Pulmonary artery endothelial cell (primary cell): ENCODE measurements at regions not wholly inside any gene's neighbourhood (a gene's known extent, or its start where the extent isn't known, plus 50 kb on each side); places are given as distances from the start of the nearest gene placed in this dataset.

Experiments used
- DNase-seq: peaks from one replicate; pipeline ENCODE4 v3.0.0-alpha.2; 2011; ENCODE audit warnings: low read depth, low spot score

DNA sequence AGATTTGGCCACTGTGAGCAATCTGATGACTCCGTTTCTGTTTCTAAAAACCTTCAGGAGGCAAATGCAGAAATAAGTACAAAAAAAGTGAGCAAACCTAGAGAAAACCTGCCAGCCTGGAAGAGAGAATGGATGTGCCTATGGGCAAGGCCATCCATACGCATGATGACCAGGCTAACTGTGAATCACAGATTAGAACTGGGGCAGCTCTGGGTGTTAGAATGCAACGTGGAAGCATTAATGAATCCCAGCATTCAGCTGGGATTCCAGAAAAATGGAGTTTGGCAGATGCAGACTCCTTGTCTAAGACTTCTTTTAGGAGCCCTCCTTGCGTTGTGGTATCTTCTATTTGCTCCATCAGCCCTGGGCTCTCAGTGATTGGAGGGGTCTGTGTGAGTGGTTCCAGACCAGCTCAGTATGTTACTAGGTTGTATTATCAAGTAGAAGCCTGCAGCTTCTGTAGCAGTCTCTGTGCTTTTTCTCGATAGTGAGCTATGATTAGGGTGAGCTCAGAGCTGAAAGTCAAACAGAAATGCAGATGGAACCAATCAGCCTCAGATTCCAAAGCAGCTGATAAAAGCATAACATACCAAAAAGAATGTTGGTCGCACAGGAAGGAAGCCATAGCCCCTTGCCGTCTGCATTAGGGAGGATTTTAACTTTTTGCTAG, 154.0 kb downstream of the PSMG1 start:
- no peak for DNase-seq

DNA sequence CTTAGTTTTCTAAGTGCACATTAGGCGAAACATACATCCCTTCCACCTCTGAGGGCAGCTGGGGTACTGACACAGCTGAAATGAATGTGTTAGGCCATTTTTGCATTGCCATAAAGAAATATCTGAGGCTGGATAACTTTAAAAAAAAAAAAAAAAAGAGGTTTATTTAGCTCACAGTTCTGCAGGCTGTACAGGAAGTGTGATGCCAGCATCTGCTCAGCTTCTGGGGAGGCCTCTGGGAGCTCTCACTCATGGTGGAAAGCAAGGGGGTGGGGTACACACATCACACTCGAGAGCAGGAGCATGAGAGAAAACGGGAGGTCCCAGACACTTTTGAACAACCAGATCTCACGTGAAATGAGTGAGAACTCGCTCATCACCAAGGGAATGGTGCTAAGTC, 158.1 kb downstream of the PSMG1 start:
- DNase-seq, result no peak

DNA sequence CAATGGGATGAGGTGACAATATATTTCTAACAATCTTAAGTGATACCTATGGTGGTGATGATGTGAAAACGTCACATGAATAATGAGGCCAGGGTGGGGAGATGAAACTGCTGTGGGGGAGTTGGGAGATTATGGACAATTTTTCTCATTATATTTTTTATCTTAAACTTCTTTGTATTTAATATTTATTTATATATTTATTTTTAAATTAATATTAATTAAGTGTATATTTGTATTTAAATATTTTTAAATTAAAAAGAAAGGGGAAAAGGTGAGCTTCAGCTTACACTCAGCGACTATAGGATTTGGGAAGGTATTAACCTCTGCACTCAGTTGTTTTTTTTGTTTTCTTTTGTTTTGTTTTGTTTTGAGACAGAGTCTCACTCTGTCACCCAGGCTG, 158.7 kb downstream of the PSMG1 start:
- no peak for DNase-seq

DNA sequence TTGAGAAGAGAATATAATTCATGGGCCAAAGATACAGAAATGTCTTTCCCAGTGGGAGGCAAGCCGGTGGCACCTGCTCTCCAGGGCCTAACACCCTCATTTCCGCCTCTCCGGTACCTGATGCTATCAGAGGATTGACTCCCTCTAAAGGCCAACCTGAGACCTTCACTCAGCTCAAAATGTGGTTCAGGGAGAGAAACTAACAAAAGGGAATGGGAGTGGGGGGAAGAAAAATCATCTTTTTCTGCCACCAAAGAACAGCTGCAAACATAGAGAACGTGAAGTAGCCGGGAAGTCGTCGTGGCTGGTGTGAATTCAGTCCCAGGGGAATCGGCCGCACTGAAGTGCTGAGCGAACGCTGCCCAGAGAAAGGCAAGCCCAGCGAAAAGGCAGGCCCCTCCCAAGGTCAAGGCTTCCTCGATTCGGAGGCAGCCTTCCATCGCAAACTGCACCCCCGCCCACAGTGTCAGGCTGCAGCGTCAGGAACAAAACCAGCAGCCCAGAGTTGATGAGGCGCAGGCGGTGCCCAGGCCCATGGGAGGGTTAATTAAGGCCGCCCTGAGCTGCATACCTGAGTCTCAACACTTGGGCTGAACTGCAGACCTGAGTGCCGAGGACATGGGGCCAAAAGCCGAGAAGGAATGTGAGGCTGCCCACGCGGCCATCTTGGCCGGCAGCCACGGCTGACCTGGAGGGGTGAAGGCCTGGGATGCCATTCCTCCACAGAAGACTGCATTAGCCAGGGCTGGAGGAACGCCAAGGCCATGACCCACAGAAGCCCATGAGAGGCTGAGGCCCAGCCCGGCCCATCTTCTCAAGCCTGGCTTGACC, 160.2 kb downstream of the PSMG1 start:
- DNase-seq, result no peak

DNA sequence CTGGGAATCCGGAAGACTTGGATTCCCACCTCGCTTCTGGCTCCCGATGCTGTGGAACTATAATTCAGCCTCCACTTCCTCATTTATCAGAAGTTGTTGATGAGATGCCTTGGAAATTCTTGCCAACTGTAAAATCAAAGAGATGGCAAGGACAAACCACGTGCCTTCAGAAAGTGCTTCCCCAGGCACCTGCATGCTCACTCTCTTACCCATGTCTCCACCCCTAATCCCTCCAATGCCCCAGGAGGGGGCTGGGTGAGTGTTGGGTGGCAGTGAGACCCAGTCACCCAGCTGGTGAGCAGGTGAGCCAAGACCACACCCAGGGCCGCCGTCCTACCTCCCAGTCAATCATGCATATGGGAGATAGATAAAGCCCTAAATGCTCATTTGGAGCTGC, 160.8 kb downstream of the PSMG1 start:
- DNase-seq, result no peak

DNA sequence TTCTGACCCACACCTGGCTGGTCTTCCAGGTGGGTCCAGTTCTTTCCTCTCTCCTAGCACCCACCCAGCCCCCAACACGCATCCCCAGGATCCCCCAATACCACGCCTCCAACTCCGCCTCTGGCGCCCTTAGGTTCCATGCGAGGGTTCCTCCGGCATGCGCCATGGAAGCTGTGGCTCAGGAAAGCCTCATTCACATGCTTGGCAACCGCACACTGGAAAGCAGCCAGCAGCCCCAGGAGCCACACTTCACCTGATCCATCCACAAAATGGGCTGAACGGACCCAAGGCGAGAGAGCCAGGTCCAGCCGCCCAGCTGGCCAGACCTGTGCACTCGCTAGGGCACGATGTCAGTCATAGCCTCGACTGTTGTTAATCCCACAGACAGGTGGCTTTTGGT, 161.2 kb downstream of the PSMG1 start:
- no peak for DNase-seq

DNA sequence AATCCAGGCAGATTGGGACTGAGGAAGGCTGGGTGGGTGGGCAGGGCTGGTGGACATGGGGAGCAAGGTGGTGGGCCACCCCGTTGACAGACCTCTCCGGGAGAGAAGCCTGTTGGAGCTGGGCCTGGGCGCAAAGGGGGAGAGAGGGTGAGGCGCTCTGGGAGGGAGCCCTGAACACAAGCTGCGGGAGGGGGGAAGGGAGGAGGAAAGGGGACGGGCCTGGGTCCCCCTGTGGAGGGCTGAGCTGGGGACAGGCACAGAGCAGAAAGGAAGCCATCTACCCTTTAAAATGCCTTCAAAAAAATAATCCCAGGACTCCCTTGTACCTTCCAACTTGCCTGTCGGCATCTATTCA, 161.8 kb downstream of the PSMG1 start:
- no peak for DNase-seq

DNA sequence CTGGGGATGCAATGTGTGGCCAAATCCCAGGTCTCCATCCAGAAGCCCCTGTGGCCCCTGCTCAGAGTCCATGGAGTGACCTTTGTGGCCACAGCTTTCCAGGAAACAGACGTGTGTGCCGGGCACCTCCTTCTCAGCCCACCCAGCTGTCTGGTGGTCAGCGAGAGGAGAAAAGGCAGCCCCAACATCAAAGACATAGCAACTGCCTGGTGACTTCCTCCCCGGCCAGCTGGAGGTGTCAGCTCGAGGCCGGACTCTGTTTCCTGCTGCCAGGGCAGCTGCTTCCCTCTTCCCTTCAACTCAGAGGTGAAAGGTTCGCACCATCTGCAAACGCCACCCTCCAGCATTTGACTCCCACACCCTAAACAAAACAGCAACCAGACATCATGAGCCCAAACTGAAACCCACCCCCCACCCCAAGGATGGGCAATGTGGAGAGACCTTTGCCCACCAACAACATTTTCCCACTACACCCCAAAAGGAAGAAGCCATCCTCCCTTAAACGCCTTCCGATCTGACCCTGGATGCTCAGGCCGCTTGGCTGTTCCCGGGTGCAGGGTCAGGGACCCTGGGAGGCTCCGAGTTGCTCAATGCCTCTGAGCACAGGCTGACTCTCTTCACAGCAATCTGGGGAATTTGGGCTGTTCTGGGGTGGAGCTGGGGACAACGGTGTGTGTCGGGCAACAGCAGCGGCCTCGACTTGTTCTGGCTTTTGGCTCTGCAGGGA, 162.3 kb downstream of the PSMG1 start:
- no peak for DNase-seq

DNA sequence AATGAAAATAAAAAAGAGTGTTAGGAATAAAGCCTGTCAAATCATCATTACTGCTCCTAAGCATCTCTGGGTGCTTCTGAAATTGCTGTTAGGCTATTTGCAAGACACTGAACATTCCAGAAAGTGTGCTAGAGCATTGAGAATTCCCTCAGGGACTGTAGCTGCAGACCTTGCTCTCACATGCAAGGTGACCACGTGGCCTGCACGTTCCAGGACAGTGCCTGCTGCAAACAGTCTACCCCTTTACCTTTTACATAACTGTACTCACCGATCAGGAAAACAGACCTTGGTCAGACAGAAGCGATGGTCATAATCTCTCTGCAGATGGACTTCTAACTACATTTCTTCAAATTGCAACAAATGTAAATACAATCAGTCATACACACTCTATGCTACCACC, 164.5 kb downstream of the PSMG1 start:
- DNase-seq, result no peak

DNA sequence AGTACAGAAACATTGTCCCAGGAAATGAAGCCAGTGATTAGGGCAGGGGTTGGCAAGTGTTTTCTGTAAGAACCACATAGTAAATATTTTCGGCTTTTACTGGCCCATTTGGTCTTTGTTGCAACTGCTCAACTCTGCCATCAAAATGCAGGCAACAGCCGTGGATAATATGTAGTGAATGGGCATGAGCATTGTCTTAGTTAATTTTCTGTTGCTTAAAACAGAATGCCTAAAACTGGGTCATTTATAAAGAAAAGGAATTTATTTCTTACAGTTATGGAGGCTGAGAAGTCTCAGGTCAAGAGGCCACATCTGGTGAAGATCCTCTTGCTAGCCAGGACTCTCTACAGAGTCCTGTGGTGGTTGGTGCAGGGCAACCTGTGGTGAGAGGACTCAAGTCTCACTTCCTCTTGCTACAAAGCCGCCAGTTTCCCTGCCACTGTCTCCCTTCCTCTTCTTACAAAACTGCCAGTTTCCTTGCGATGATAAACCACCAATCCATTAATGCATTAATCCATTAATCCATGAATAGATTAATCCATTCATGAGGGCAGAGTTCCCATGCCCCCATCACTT, 166.4 kb downstream of the PSMG1 start:
- DNase-seq, result no peak

DNA sequence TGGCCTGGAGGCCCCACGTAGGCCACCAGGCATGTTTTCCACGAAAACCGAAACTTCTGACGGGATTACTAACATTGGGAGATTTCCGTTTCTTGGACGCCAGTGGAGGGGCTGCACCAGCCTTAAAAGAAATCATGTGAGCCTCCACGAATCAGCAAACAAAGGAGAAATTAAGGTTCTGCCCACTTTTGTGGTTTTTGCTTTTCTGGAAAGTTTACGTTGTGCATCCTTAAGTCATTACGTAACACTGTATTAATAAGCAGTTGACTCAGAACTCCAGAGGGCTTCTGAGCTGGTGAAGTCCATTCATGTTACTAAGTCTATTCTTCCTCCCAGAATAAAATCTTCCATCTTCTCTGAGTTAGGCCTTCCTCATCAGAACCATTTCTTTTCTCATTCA, 168.5 kb downstream of the PSMG1 start:
- no peak for DNase-seq

DNA sequence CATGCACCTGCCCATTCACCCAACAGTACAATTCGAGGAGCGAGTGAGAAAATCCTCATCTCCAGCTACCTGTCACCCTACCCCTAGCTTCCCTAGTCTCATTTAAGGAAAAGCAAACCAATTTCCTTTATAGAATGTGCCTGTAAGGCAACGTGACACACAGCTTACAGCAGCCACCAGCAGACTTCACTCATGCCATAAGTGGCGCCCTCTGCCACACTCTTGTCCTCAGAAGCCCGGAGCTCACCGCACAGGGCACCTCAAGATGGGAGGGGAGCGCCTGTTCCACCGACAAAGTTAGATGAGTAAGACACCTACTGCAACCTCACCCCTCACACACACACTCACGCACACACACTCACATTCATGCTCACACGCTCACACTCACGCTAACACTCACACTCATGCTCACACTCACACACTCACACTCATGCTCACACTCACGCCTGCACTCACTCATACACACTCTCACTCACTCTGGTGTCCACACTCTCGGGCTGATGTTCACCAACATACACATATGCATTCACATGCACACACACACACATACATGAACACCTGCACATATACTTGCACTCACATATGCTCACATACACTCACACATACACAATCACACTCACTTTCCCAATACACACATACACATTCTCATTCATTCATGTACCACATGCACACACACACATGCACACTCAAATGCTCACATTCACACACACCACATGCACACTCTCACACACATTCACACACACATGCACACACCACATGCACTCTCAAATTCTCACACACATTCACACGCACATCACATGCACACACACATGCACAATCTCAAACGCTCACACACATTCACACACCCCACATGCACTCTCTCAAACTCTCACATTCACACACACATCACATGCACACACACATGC, 170.7 kb downstream of the PSMG1 start:
- no peak for DNase-seq

DNA sequence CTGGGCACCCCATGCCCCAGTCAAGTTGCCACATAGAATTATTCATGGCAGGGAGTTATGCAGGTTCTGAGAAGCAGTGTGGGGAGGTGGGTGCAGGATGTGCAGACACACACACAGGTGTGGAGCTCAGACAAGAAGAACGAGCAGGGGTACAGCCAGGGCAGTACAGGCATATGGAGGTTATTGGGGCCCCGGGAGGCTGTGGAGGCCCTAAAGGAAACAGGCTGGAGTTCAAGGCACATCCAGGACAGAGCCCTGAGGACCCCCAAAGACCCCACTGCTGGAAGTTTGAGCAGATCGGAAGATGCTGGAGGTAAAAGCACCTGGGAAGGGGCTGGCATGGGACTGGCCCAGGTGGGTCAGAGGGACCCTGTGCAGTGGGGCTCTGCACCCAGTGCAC, 171.3 kb downstream of the PSMG1 start:
- no peak for DNase-seq

DNA sequence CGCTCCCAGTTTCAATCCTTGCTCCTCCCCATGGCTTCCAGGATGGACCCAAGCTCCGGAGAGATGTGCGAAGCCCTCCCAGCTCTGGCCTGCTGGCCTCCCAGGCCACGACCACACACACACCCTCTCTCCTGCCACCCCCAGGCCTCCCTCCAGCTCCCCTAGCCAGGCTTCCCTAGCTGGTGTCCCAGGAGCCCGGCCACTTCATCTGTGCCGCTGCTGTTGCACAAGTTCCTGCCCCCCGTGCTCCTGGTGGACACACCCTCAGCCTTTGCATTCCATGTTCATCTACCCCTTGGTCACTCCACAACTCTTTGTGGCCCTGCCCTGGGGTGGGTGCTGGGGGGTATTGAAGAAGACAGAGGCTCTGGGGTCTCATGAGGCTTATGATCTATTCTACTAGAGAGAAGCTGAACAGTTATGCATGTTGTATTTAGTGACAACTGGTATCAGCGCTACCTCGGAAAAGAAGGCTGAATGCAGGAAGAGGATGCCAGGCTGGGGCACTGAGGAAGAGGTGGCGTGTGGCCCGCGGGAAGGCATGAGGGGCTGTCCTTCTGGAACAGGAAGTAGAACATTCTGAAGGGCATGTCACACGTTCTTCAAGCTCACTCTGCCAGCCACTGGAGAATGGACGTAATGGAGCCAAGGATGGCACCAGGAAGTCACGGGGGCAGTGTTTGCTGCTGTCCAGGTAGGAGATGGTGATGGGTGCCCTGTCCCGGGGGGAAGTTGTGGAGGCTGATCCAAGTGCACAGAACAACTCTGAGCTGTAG, 172.4 kb downstream of the PSMG1 start:
- no peak for DNase-seq

DNA sequence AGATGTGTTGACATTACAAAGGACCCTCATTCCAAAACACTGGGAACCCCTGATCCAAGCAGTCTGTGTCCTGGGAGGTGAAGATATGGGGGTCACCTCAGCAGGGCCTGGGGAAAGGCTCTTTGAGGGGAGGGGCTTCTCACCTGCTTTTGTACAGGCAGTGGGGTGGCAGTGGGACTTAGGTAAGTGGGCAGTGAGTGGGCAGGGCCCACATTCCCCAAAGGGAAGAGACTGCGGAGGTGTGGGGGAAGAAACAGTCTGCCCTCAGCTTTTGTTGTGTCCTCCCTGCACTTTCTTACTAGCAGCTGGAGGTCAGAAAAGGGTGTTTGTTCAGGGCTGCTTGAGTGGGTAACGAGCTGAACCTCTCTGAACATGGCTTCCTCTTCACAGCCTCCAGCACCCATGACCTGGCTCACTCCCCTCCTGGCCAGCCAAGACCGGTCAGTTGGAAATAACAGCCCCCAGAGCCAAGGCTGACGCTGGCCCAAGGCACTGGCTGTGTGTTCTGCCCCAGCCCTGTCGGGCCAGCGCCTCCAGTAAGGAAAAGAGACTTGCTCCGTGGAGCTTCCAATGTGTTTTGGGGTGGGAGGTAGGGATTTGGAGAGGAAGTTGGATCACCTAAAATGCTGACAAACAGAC, 173.5 kb downstream of the PSMG1 start:
- no peak for DNase-seq

DNA sequence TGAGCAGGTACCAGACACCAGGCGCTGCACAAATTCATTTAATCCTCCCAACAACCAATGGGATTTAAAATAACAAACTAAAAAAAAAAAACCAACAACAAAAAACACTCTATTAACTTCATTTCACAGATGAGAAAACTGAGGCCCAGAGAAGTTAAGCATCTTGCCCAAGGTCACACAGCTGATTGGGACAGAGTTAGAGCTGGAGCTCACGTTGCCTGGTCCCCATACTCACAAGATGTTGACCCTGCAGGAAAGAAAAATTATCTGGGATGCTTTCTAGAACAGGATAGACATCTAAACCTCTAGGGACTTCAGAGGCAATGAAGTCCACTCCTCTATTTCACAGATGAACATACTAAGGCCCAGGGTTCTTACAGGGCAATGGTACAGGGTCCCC, 175.3 kb downstream of the PSMG1 start:
- DNase-seq, result no peak

DNA sequence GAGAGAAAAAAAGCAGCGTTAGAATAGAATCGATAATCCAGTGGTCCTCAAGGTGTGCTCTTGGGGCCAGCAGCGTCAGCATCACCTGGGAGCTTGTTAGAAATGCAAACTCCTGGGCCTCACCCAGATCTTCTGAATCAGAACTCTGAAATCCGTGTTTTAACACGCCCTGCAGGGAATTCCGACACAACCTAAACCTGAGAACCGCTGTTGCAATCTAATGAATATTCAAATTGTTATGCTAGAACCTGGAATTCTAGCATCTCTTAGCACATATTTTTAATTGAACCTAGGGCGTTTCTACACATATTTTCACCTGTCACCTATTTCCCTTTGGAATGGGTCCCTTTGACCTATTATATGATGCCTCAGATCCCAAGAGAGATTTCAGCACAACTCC, 175.7 kb downstream of the PSMG1 start:
- DNase-seq, result no peak

DNA sequence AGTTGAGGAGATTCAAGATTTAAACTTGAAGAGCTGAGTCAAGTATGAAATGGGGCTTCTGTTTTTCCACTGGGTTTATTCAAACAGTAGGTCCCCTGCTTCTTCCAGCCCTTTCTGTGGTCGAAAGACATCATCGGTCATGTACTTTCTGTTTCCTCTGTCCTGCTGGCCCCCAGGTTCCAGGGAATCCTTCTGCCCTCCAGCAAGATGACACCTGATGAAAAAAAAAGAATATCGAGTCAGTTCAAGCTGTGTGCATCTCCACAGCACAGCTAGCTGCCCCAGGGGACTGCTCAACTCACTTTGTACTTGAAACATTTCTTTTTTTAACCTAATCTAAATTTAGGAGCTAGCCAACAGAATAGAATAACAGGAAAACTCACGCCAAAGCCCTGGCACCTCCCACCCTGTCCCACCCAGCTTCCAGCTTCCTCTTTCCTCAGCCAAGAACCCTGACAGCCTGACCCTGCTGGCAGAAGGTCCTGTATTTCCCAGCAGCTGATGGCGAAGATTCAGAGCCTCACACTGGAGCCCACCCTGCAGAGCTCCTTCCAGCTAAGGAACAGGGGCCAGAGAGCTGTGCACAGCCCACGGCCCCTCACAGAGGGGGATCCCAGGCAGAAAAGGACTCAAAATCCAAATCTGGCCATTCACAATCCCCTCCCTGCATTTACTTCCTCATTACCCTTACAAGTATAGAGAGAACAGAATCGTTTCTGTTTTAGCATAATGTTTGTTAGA, 176.5 kb downstream of the PSMG1 start:
- DNase-seq, result peak; percentile 69

DNA sequence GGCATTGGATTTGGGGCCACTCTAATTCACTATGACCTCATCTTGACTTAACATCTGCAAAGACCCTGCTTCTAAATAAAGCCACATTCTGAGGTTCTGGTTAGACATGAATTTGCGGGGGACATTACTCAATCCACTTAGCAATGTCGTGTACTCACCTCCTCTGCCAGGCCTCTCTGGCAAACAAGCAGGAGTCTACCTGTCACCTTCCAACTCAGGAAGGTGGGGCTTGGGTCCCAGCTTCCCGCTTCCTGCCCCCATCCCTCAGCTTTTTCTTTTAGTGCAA, 177.8 kb downstream of the PSMG1 start:
- DNase-seq, result no peak
